ENCODE measurements at regions not wholly inside any gene's neighbourhood (a gene's known extent, or its start where the extent isn't known, plus 50 kb on each side); places are given as distances from the start of the nearest gene placed in this dataset.

DNA sequence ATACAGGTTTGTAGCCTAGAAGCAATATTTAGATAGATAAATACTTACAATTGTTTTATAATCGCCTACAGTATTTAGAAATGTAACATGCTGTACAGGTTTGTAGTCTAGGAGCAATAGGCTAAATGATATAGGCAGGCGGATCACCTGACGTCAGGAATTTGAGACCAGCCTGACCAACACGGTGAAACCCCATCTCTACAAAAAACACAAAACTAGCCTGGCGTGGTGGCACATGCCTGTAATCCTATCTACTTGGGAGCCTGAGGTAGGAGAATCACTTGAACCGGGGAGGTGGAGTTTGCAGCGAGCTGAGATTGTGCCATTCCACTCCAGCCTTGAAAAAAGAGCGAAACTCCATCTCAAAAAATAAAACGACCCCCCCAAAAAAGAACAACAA is 375.2 kb upstream of the EPHA3 start:
- no peak for TF ChIP-seq CTCF (IDR thresholded peaks at IDR 0.05)
- no peak for TF ChIP-seq POLR2A (IDR thresholded peaks at IDR 0.05)
- no peak for TF ChIP-seq POLR2AphosphoS5 (IDR thresholded peaks at IDR 0.05)

All from stomach (tissue), 4 donors.